GM23338 (cell line): ENCODE measurements at regions not wholly inside any gene's neighbourhood (a gene's known extent, or its start where the extent isn't known, plus 50 kb on each side); places are given as distances from the start of the nearest gene placed in this dataset.

Source experiments
- ATAC-seq: fragments of 200-7000 bp; cut with Tn5 transposase; 3 replicates; pipeline ENCODE4 v1.9.1; 2020
- DNase-seq: peaks from one replicate; pipeline ENCODE4 v3.0.0-alpha.2; 2015; ENCODE audit warnings: low spot score
- H2AFZ ChIP-seq: fragments of 200-600 bp; sonication (generic); 2 replicates; pipeline ENCODE4 v1.8.0; 2016; ENCODE audit warnings: antibody characterized with exemption, mild to moderate bottlenecking, moderate library complexity
- H3F3A ChIP-seq: fragments of 200-600 bp; sonication (generic); replicated peaks from 2 replicates; pipeline ENCODE4 v1.8.0; 2017; ENCODE audit warnings: antibody characterized with exemption, mixed run types, low read depth
- H3K27ac ChIP-seq: fragments of 200-600 bp; sonication (generic); 2 replicates; pipeline ENCODE4 v1.6.1; 2016; ENCODE audit warnings: low read depth
- H3K27me3 ChIP-seq: fragments of 200-600 bp; sonication (generic); 2 replicates; pipeline ENCODE4 v1.8.0; 2016; ENCODE audit warnings: mild to moderate bottlenecking, mixed run types, moderate library complexity; ENCODE audit not compliant: insufficient read depth
- H3K36me3 ChIP-seq: fragments of 200-600 bp; sonication (generic); 2 replicates; pipeline ENCODE4 v1.8.0; 2016; ENCODE audit warnings: mild to moderate bottlenecking; ENCODE audit not compliant: insufficient read depth
- H3K4me1 ChIP-seq: fragments of 200-600 bp; sonication (generic); 2 replicates; pipeline ENCODE4 v1.8.0; 2016; ENCODE audit warnings: mild to moderate bottlenecking, moderate library complexity; ENCODE audit not compliant: insufficient read depth
- H3K4me2 ChIP-seq: fragments of 200-600 bp; sonication (generic); 2 replicates; pipeline ENCODE4 v1.7.1; 2017; ENCODE audit warnings: mixed run types
- H3K4me3 ChIP-seq: fragments of 200-600 bp; sonication (generic); 2 replicates; pipeline ENCODE4 v1.6.1; 2016; ENCODE audit warnings: mixed run types
- H3K79me2 ChIP-seq: fragments of 200-600 bp; sonication (generic); replicated peaks from 2 replicates; pipeline ENCODE4 v1.8.0; 2017; ENCODE audit warnings: mild to moderate bottlenecking; ENCODE audit not compliant: insufficient read depth
- H3K9me2 ChIP-seq: fragments of 200-600 bp; sonication (generic); 2 replicates; pipeline ENCODE4 v1.8.0; 2017; ENCODE audit not compliant: insufficient read depth
- H4K20me1 ChIP-seq: fragments of 200-600 bp; sonication (generic); replicated peaks from 2 replicates; pipeline ENCODE4 v1.8.0; 2017; ENCODE audit warnings: mild to moderate bottlenecking; ENCODE audit not compliant: insufficient read depth
- H3K27ac Mint-ChIP-seq: 2 replicates; pipeline ENCODE4 v1.8.0; 2020; ENCODE audit warnings: inconsistent platforms, mild to moderate bottlenecking, moderate library complexity, mixed read lengths
- H3K27me3 Mint-ChIP-seq: 3 replicates; pipeline ENCODE4 v1.8.0; 2022; ENCODE audit warnings: low read depth, mild to moderate bottlenecking, moderate library complexity, mixed read lengths, inconsistent platforms; ENCODE audit not compliant: insufficient read depth, poor library complexity
- H3K36me3 Mint-ChIP-seq: 3 replicates; pipeline ENCODE4 v1.8.0; 2021; ENCODE audit warnings: low read depth, mild to moderate bottlenecking, inconsistent platforms, moderate library complexity, mixed read lengths
- H3K4me1 Mint-ChIP-seq: 3 replicates; pipeline ENCODE4 v1.8.0; 2020; ENCODE audit warnings: mild to moderate bottlenecking, inconsistent platforms, mixed read lengths
- H3K4me3 Mint-ChIP-seq: 3 replicates; pipeline ENCODE4 v1.8.0; 2021; ENCODE audit warnings: moderate library complexity, mild to moderate bottlenecking, inconsistent platforms, mixed read lengths
- H3K9me3 Mint-ChIP-seq: 3 replicates; pipeline ENCODE4 v1.8.0; 2020; ENCODE audit warnings: moderate library complexity, mild to moderate bottlenecking, inconsistent platforms, mixed read lengths
- CREB1 ChIP-seq: fragments of 250-450 bp; sonication (Bioruptor Pico); IDR thresholded peaks from 2 replicates; pipeline ENCODE4 v1.5.0; 2020; ENCODE audit warnings: low read depth, mild to moderate bottlenecking, moderate library complexity
- EZH2 ChIP-seq: fragments of 200-600 bp; sonication (generic); IDR thresholded peaks from one replicate; pipeline ENCODE4 v1.8.0; 2017; ENCODE audit warnings: antibody characterized with exemption, mild to moderate bottlenecking, low read depth; ENCODE audit not compliant: unreplicated experiment
- EZH2phosphoT487 ChIP-seq: fragments of 200-600 bp; sonication (generic); IDR thresholded peaks from one replicate; pipeline ENCODE4 v1.8.1; 2018; ENCODE audit warnings: antibody characterized with exemption; ENCODE audit not compliant: unreplicated experiment
- JUNB ChIP-seq: IDR thresholded peaks from one replicate; pipeline ENCODE4 v1.6.1; 2016; ENCODE audit warnings: antibody characterized with exemption; ENCODE audit not compliant: unreplicated experiment
- NANOG ChIP-seq: IDR thresholded peaks from 2 replicates; pipeline ENCODE4 v1.6.1; 2016; ENCODE audit warnings: antibody characterized with exemption, borderline replicate concordance
- POLR2AphosphoS5 ChIP-seq: IDR thresholded peaks from 2 replicates; pipeline ENCODE4 v1.6.1; 2016; ENCODE audit warnings: antibody characterized with exemption, low read depth
- REST ChIP-seq: IDR thresholded peaks from one replicate; pipeline ENCODE4 v1.6.1; 2018; ENCODE audit warnings: antibody characterized with exemption; ENCODE audit not compliant: unreplicated experiment
- STAT1 ChIP-seq: IDR thresholded peaks from one replicate; pipeline ENCODE4 v1.6.1; 2016; ENCODE audit warnings: antibody characterized with exemption; ENCODE audit not compliant: unreplicated experiment
- ZNF114 ChIP-seq: fragments of 250-450 bp; sonication (Bioruptor Pico); IDR thresholded peaks from 2 replicates; pipeline ENCODE4 v1.5.0; 2020; ENCODE audit warnings: mild to moderate bottlenecking, moderate library complexity
- ZNF331 ChIP-seq: fragments of 250-450 bp; sonication (Bioruptor Pico); IDR thresholded peaks from 2 replicates; pipeline ENCODE4 v1.5.0; 2020; ENCODE audit warnings: low read depth, mild to moderate bottlenecking, moderate library complexity
- ZNF462 ChIP-seq: fragments of 250-450 bp; sonication (Bioruptor Pico); IDR thresholded peaks from 2 replicates; pipeline ENCODE4 v1.5.0; 2020; ENCODE audit warnings: mild to moderate bottlenecking, moderate library complexity
- TF ChIP-seq, protein P1 (sequence below): IDR thresholded peaks from 2 replicates; pipeline ENCODE4 v1.6.1; 2016; ENCODE audit warnings: antibody characterized with exemption
- TF ChIP-seq, protein P2 (sequence below), 2 experiments: fragments of 200-600 bp in 1 of 2; sonication (generic) in 1 of 2; conservative IDR thresholded peaks; 2 replicates each; pipeline versions ENCODE4 v1.5.1 to v1.6.1; 2016 to 2017; ENCODE audit warnings: antibody characterized with exemption in 2 of 2, low read depth in 2 of 2, mild to moderate bottlenecking in 2 of 2, moderate library complexity in 1 of 2

GRCh38 chr16:35881654-35882053 lies 2422.2 kb downstream of the TP53TG3F start:
- no peaks in the 10 kb centered on the region for H3K79me2 ChIP-seq
- Mint-ChIP-seq H3K27ac (no peak overlapping the region), H3K4me1 (no peaks in the 10 kb centered on the region), H3K27me3 (no peaks in the 10 kb centered on the region), H3K9me3 (peaks cover 99% of the 10 kb centered on the region), H3K36me3 (peaks cover 21% of the 10 kb centered on the region), H3K4me3 (no peak overlapping the region)
- no peaks in the 10 kb centered on the region for H3F3A ChIP-seq
- H3K36me3 ChIP-seq = peaks cover 4% of the 10 kb centered on the region; the same call in 1 of the 2 replicates
- no peaks in the 10 kb centered on the region for H3K4me1 ChIP-seq
- no peak overlapping the region for H3K4me3 ChIP-seq
- DNase-seq (no peak), ATAC-seq (no peak)
- no peak overlapping the region for H3K27ac ChIP-seq
- TF ChIP-seq ZNF331 (CRISPR knock-in tag) (no peak), CREB1 (no peak), EZH2 (no peak), ZNF114 (no peak), REST (no peak), POLR2AphosphoS5 (no peak), JUNB (no peak), STAT1 (no peak), EZH2phosphoT487 (no peak), ZNF462 (no peak), NANOG (no peak)
- TF ChIP-seq, protein P1, sequence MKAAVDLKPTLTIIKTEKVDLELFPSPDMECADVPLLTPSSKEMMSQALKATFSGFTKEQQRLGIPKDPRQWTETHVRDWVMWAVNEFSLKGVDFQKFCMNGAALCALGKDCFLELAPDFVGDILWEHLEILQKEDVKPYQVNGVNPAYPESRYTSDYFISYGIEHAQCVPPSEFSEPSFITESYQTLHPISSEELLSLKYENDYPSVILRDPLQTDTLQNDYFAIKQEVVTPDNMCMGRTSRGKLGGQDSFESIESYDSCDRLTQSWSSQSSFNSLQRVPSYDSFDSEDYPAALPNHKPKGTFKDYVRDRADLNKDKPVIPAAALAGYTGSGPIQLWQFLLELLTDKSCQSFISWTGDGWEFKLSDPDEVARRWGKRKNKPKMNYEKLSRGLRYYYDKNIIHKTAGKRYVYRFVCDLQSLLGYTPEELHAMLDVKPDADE = no peak
- TF ChIP-seq, protein P2, sequence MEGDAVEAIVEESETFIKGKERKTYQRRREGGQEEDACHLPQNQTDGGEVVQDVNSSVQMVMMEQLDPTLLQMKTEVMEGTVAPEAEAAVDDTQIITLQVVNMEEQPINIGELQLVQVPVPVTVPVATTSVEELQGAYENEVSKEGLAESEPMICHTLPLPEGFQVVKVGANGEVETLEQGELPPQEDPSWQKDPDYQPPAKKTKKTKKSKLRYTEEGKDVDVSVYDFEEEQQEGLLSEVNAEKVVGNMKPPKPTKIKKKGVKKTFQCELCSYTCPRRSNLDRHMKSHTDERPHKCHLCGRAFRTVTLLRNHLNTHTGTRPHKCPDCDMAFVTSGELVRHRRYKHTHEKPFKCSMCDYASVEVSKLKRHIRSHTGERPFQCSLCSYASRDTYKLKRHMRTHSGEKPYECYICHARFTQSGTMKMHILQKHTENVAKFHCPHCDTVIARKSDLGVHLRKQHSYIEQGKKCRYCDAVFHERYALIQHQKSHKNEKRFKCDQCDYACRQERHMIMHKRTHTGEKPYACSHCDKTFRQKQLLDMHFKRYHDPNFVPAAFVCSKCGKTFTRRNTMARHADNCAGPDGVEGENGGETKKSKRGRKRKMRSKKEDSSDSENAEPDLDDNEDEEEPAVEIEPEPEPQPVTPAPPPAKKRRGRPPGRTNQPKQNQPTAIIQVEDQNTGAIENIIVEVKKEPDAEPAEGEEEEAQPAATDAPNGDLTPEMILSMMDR (conservative IDR thresholded peaks at IDR 0.05; ENCODE audit: low read depth in 2 of 2) = no peak
- no peaks in the 10 kb centered on the region for H4K20me1 ChIP-seq
- no peak overlapping the region for H2AFZ ChIP-seq
- no peak overlapping the region for H3K4me2 ChIP-seq
- H3K27me3 ChIP-seq = no peaks in the 10 kb centered on the region
- H3K9me2 ChIP-seq = no peaks in the 10 kb centered on the region
